ENCODE measurements at regions not wholly inside any gene's neighbourhood (a gene's known extent, or its start where the extent isn't known, plus 50 kb on each side); places are given as distances from the start of the nearest gene placed in this dataset.

DNA sequence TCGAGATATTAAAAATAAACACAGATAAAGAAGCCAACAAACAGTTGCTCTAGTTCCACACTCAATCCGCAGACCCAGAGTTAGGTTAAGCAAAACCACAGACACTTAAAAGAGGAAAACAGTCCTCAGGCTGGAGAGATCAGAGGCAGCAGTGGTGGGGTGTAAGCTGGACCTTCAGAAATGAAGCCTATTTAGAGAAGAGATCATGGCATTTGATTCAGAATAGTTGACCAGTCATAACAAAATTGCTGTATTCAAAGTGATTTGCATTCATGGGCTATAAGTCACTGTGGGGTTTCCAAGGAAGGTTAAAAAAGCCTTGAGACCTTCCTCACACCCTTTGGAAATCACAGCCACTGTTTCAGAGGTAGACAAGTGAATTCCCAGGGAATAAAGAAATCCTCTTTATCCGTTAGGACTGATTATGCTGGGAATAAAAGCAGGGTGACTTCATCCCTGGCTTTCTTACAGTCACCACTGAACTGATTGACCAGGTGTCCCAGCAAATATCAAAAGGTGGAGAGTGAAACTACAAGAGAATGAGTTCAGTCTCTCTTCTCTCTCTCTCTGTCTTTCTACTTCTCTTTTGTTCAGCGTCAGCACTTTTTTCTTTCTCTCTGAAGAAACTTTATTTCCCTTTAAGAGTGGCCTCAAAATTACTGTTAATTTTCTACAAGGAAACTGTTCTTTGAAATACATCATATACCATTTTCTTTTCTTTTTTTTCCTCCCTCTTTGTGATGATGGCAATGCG is 171.8 kb upstream of the PIK3C3 start:
- no peak overlapping the region for H3K4me3 ChIP-seq (ENCODE audit: low read length)
- no peak overlapping the region for H3K9ac ChIP-seq (ENCODE audit: low read depth, low read length)
- H3K27me3 ChIP-seq (ENCODE audit: insufficient read depth, low read length), result no peaks in the 10 kb centered on the region
- WGBS, result 87% methylated on average over 5 of the region's 5 CpGs
- H3K9me3 ChIP-seq (ENCODE audit: insufficient read depth, low read depth, low read length), result no peaks in the 10 kb centered on the region
- H3K36me3 ChIP-seq (ENCODE audit: insufficient read depth, low read length), result no peaks in the 10 kb centered on the region
- no peak overlapping the region for H3K27ac ChIP-seq (ENCODE audit: low read depth, low read length)
- H3K4me1 ChIP-seq (ENCODE audit: insufficient read depth, low read length), result no peaks in the 10 kb centered on the region

DNA sequence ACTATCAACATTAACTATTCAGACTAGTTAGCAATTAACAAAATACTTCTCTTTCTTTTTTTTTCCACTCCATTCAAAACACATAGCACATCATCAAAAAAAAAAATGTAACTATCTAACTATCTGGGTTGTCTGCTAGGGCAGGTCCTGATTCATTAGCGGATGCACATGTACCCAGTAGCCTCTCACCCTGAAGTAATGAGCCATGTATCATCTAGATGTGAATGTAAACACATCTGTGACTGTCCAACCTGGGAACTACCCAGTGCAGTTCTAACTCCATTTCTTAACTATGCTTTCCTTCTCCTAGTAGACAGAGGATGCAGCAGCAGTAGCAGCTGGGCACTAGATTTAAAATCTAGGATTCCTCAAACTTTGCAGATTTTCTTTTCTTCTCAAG is 183.1 kb upstream of the PIK3C3 start:
- H3K27ac ChIP-seq (ENCODE audit: low read depth, low read length), result no peak overlapping the region
- no peaks in the 10 kb centered on the region for H3K36me3 ChIP-seq (ENCODE audit: insufficient read depth, low read length)
- no peak overlapping the region for H3K4me3 ChIP-seq (ENCODE audit: low read length)
- H3K9me3 ChIP-seq (ENCODE audit: insufficient read depth, low read depth, low read length), result no peaks in the 10 kb centered on the region
- no peak overlapping the region for H3K9ac ChIP-seq (ENCODE audit: low read depth, low read length)
- WGBS, result 100% methylated on average over 1 of the region's 1 CpG
- no peaks in the 10 kb centered on the region for H3K27me3 ChIP-seq (ENCODE audit: insufficient read depth, low read length)
- H3K4me1 ChIP-seq (ENCODE audit: insufficient read depth, low read length), result no peaks in the 10 kb centered on the region

- Histone ChIP-seq H3K27ac (ENCODE audit: low read depth, low read length) (no peak overlapping the region), H3K4me3 (ENCODE audit: low read length) (no peak overlapping the region), H3K9me3 (ENCODE audit: insufficient read depth, low read depth, low read length) (no peaks in the 10 kb centered on the region), H3K36me3 (ENCODE audit: insufficient read depth, low read length) (no peaks in the 10 kb centered on the region), H3K9ac (ENCODE audit: low read depth, low read length) (no peak overlapping the region), H3K27me3 (ENCODE audit: insufficient read depth, low read length) (no peaks in the 10 kb centered on the region), H3K4me1 (ENCODE audit: insufficient read depth, low read length) (peaks cover 6% of the 10 kb centered on the region; the same call in 1 of the 2 replicates)
- no CpG with 5 or more reads among the region's 1 CpG for WGBS
Measured at GRCh38 chr18:41769265-41769664, 185.8 kb upstream of the PIK3C3 start.

GRCh38 chr18:41768467-41768866 is 186.6 kb upstream of the PIK3C3 start:
- H3K9ac ChIP-seq (ENCODE audit: low read depth, low read length), result no peak overlapping the region
- no peaks in the 10 kb centered on the region for H3K27me3 ChIP-seq (ENCODE audit: insufficient read depth, low read length)
- H3K36me3 ChIP-seq (ENCODE audit: insufficient read depth, low read length), result no peaks in the 10 kb centered on the region
- H3K4me1 ChIP-seq (ENCODE audit: insufficient read depth, low read length), result peaks cover 6% of the 10 kb centered on the region; the same call in 1 of the 2 replicates
- 100% methylated on average over 2 of the region's 2 CpGs for WGBS
- no peak overlapping the region for H3K4me3 ChIP-seq (ENCODE audit: low read length)
- no peak overlapping the region for H3K27ac ChIP-seq (ENCODE audit: low read depth, low read length)
- no peaks in the 10 kb centered on the region for H3K9me3 ChIP-seq (ENCODE audit: insufficient read depth, low read depth, low read length)

DNA sequence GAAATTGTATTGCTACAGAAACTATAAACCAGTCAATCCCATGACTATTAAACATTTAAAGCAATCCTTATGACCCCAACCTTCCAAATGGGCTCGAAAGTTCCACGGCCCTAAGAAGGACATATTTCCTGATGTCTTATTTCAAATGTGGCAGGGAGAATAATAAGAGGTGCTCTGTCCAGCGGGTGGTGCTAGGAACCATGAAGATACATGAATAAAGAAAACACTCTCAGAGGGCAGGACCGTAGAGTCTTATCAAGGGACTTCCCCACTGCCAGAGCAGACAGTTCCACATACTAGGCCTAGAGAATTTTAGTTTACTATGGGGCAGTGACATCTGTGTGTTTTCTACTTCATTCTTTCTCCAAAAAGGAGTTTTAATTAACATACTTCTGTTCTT is 187.1 kb upstream of the PIK3C3 start:
- no peak overlapping the region for H3K9ac ChIP-seq (ENCODE audit: low read depth, low read length)
- no peaks in the 10 kb centered on the region for H3K36me3 ChIP-seq (ENCODE audit: insufficient read depth, low read length)
- peaks cover 6% of the 10 kb centered on the region; the same call in 1 of the 2 replicates for H3K4me1 ChIP-seq (ENCODE audit: insufficient read depth, low read length)
- H3K27ac ChIP-seq (ENCODE audit: low read depth, low read length), result no peak overlapping the region
- no peaks in the 10 kb centered on the region for H3K27me3 ChIP-seq (ENCODE audit: insufficient read depth, low read length)
- no peak overlapping the region for H3K4me3 ChIP-seq (ENCODE audit: low read length)
- no peaks in the 10 kb centered on the region for H3K9me3 ChIP-seq (ENCODE audit: insufficient read depth, low read depth, low read length)
- 83% methylated on average over 2 of the region's 4 CpGs for WGBS

DNA sequence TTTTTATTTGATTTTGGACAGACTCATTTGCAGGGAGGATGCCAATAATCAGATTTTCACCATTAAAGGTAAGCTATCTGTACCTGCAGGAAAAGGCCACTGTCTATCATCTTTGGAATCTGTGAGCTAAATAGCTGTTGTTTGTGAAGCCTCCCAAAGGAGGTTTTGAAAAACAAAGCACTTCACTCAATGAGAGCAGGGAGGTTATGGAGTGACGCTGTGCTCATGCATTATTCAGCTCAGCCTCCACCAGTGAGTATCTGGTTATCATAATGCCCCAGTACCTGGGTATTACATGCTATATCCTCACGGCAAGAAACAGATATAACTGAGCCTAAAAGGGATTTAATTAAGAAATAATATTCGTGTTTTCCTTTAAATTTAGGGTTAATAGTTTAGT is 189.6 kb upstream of the PIK3C3 start:
- H3K9ac ChIP-seq (ENCODE audit: low read depth, low read length), result no peak overlapping the region
- no peak overlapping the region for H3K4me3 ChIP-seq (ENCODE audit: low read length)
- H3K36me3 ChIP-seq (ENCODE audit: insufficient read depth, low read length), result no peaks in the 10 kb centered on the region
- H3K4me1 ChIP-seq (ENCODE audit: insufficient read depth, low read length), result peaks cover 6% of the 10 kb centered on the region; the same call in 1 of the 2 replicates
- no peaks in the 10 kb centered on the region for H3K27me3 ChIP-seq (ENCODE audit: insufficient read depth, low read length)
- 84% methylated on average over 3 of the region's 3 CpGs for whole genome bisulfite sequencing
- no peaks in the 10 kb centered on the region for H3K9me3 ChIP-seq (ENCODE audit: insufficient read depth, low read depth, low read length)
- H3K27ac ChIP-seq (ENCODE audit: low read depth, low read length), result no peak overlapping the region

DNA sequence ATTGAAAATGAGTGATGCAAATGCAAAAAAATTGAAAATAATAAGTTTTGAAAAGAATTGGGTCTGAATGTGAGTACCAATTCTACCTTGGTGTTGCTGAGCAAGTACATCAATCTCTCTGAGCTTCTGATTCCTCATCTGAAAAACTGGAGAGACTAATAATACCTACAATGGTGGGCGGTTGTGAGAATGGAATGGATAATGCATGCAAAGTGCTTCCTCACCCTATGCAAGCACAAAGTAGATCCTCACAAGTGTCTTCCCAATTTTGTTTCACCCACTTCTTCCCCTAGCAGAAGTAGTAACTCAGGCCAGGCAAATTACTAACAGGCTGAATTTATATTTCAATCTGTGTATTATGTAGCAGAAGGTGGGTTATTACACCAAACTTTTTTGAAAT is 191.7 kb upstream of the PIK3C3 start:
- Histone ChIP-seq H3K4me3 (ENCODE audit: low read length) (no peak overlapping the region), H3K9me3 (ENCODE audit: insufficient read depth, low read depth, low read length) (no peaks in the 10 kb centered on the region), H3K27ac (ENCODE audit: low read depth, low read length) (no peak overlapping the region), H3K4me1 (ENCODE audit: insufficient read depth, low read length) (peaks cover 6% of the 10 kb centered on the region; the same call in 1 of the 2 replicates), H3K9ac (ENCODE audit: low read depth, low read length) (no peak overlapping the region), H3K36me3 (ENCODE audit: insufficient read depth, low read length) (no peaks in the 10 kb centered on the region), H3K27me3 (ENCODE audit: insufficient read depth, low read length) (no peaks in the 10 kb centered on the region)
- WGBS, result no CpG with 5 or more reads among the region's 1 CpG

DNA sequence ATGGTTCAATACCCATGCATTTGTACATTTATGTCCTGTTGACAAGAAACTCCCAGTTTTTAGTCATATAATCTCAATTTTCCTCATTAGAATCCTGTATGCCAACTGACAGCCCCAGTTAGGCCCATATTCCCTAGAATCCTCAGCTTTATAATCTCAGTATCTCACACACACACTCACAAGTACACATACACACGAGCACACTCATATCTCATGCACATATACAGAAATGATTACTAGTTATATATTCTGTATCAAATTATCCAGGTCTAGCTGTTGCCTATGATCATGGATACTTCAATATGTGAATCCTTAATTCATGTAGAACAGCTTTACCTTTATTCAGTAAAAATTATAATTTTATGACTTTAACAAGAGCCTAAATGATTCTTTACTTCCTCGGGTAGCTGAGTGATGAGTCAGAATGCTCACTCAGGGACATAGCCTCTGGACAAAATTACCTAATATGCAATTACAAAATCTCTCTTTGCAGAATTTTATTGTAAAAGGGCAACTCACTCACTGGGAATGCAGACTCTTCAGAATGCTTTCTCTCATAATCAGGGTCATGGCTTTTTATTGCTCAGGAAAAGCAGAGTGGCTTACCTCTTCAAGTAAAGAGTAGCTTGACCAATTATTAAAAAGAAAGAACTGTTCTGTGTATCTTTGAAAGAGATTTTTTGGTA is 193.6 kb upstream of the PIK3C3 start:
- no peaks in the 10 kb centered on the region for H3K27me3 ChIP-seq (ENCODE audit: insufficient read depth, low read length)
- no peak overlapping the region for H3K4me3 ChIP-seq (ENCODE audit: low read length)
- H3K27ac ChIP-seq (ENCODE audit: low read depth, low read length), result no peak overlapping the region
- H3K9me3 ChIP-seq (ENCODE audit: insufficient read depth, low read depth, low read length), result no peaks in the 10 kb centered on the region
- no peak overlapping the region for H3K9ac ChIP-seq (ENCODE audit: low read depth, low read length)
- 100% methylated on average over 1 of the region's 2 CpGs for WGBS
- peaks cover 9% of the 10 kb centered on the region for H3K4me1 ChIP-seq (ENCODE audit: insufficient read depth, low read length)
- no peaks in the 10 kb centered on the region for H3K36me3 ChIP-seq (ENCODE audit: insufficient read depth, low read length)

DNA sequence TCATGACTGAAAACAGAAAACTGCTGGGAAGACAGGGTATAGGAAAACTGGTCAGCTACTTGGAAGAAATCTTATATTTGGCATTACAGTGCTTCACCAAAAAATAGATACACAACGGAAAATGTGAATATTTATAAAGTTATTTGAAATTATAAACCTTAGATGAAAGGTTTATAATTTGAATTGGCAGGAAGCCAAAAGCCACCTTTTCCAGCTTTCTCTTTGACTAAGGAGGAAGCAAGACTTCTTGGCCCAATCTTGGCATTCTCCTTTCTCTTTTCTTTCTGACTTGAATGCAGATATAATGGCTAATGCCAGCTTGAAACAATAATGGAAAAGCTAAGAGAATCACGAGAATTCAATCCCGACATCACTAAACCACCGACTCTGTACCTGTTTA is 196.5 kb upstream of the PIK3C3 start:
- Histone ChIP-seq H3K36me3 (ENCODE audit: insufficient read depth, low read length) (no peaks in the 10 kb centered on the region), H3K4me3 (ENCODE audit: low read length) (no peak overlapping the region), H3K27me3 (ENCODE audit: insufficient read depth, low read length) (no peaks in the 10 kb centered on the region), H3K9ac (ENCODE audit: low read depth, low read length) (no peak overlapping the region), H3K9me3 (ENCODE audit: insufficient read depth, low read depth, low read length) (no peaks in the 10 kb centered on the region), H3K4me1 (ENCODE audit: insufficient read depth, low read length) (peaks cover 9% of the 10 kb centered on the region; the same call in 1 of the 2 replicates), H3K27ac (ENCODE audit: low read depth, low read length) (no peak overlapping the region)
- WGBS, result 100% methylated on average over 3 of the region's 4 CpGs

DNA sequence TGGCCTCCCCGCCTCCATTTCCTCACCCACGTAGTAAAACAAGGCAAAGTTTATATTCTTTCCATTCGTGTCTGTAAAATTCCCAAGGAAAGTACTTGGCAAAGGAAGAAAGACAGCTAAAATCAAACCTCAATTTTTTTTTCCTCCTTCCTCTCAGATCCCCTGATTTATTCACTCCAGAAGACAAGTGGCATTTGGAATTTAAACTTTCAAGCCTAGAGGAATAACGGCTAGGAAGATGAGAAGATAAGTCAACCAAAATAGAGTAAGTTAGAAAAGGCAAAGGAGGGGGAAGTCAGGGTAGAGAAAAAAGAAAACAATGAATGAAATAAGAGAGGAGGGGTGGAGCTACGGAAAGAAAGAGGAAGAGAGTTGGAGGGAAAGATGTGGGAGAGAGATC is 198.9 kb upstream of the PIK3C3 start:
- Histone ChIP-seq H3K27ac (ENCODE audit: low read depth, low read length) (no peak overlapping the region), H3K9ac (ENCODE audit: low read depth, low read length) (no peak overlapping the region), H3K4me3 (ENCODE audit: low read length) (no peak overlapping the region), H3K27me3 (ENCODE audit: insufficient read depth, low read length) (no peaks in the 10 kb centered on the region), H3K9me3 (ENCODE audit: insufficient read depth, low read depth, low read length) (no peaks in the 10 kb centered on the region), H3K4me1 (ENCODE audit: insufficient read depth, low read length) (peaks cover 9% of the 10 kb centered on the region; the same call in 1 of the 2 replicates), H3K36me3 (ENCODE audit: insufficient read depth, low read length) (no peaks in the 10 kb centered on the region)
- WGBS, result 85% methylated on average over 5 of the region's 5 CpGs

DNA sequence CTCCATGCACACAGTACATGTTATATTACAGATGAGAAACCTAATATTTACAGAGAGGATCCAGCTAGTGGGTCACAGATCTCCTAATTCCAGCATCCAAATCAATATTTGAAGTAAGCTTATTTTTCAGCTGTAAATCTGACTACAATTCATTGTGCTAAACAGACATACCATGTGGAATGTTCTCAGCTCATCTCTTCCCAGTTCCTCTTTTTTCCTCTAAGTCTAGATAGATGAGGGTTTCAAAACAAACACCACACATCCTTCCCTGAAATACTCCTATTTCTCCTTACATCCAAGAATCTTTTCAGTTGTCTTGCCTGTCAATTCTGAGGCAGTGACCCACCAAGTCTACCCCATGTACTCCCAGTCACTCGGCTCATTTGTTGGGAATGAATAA is 200.7 kb upstream of the PIK3C3 start:
- H3K27ac ChIP-seq (ENCODE audit: low read depth, low read length), result no peak overlapping the region
- WGBS, result 67% methylated on average over 1 of the region's 1 CpG
- no peak overlapping the region for H3K9ac ChIP-seq (ENCODE audit: low read depth, low read length)
- H3K9me3 ChIP-seq (ENCODE audit: insufficient read depth, low read depth, low read length), result no peaks in the 10 kb centered on the region
- peaks cover 9% of the 10 kb centered on the region; the same call in 1 of the 2 replicates for H3K4me1 ChIP-seq (ENCODE audit: insufficient read depth, low read length)
- no peak overlapping the region for H3K4me3 ChIP-seq (ENCODE audit: low read length)
- H3K27me3 ChIP-seq (ENCODE audit: insufficient read depth, low read length), result no peaks in the 10 kb centered on the region
- no peaks in the 10 kb centered on the region for H3K36me3 ChIP-seq (ENCODE audit: insufficient read depth, low read length)
